ENCODE measurements at regions not wholly inside any gene's neighbourhood (a gene's known extent, or its start where the extent isn't known, plus 50 kb on each side); places are given as distances from the start of the nearest gene placed in this dataset.
A peak's percentile ranks its signal among the peaks of the same experiment; 100 is the strongest.
"Not testable (repeated sequence)": the region's sequence is repeated elsewhere in the genome, so short reads cannot be mapped to it uniquely, and the experiment has no call there.

GRCh38 chr5:158516521-158516920 is 583.2 kb downstream of the EBF1 start:
- no peak for DNase-seq (ENCODE audit: low read depth)

GRCh38 chr5:158514986-158515359 is 584.7 kb downstream of the EBF1 start:
- no peak for DNase-seq (ENCODE audit: low read depth)

GRCh38 chr5:158514319-158514985 is 585.3 kb downstream of the EBF1 start:
- peak; percentile 78 for DNase-seq (ENCODE audit: low read depth)

- DNase-seq (ENCODE audit: low read depth) = no peak
Measured at GRCh38 chr5:158513490-158514318, 586.0 kb downstream of the EBF1 start.

- no peak for DNase-seq (ENCODE audit: low read depth)
Measured at GRCh38 chr5:158511454-158511853, 588.3 kb downstream of the EBF1 start.

- no peak for DNase-seq (ENCODE audit: low read depth)
Measured at GRCh38 chr5:158510479-158510878, 589.2 kb downstream of the EBF1 start.

GRCh38 chr5:158506648-158507047 is 593.1 kb downstream of the EBF1 start:
- no peak for DNase-seq (ENCODE audit: low read depth)

GRCh38 chr5:158502686-158503085 is 597.0 kb downstream of the EBF1 start:
- no peak for DNase-seq (ENCODE audit: low read depth)

- no peak for DNase-seq (ENCODE audit: low read depth)
Measured at GRCh38 chr5:158499892-158500418, 599.8 kb downstream of the EBF1 start.

GRCh38 chr5:158499075-158499891 is 600.4 kb downstream of the EBF1 start:
- DNase-seq (ENCODE audit: low read depth) = no peak

- DNase-seq (ENCODE audit: low read depth) = no peak
Measured at GRCh38 chr5:158496624-158497023, 603.1 kb downstream of the EBF1 start.

- no peak for DNase-seq (ENCODE audit: low read depth)
Measured at GRCh38 chr5:158494541-158494940, 605.2 kb downstream of the EBF1 start.

- DNase-seq (ENCODE audit: low read depth) = not testable (repeated sequence)
Measured at GRCh38 chr5:158494044-158494443, 605.7 kb downstream of the EBF1 start.

- peak; percentile 7 for DNase-seq (ENCODE audit: low read depth)
Measured at GRCh38 chr5:158492841-158493242, 606.9 kb downstream of the EBF1 start.

- DNase-seq (ENCODE audit: low read depth) = no peak
Measured at GRCh38 chr5:158492136-158492535, 607.6 kb downstream of the EBF1 start.

GRCh38 chr5:158487664-158488063 is 612.1 kb downstream of the EBF1 start:
- no peak for DNase-seq (ENCODE audit: low read depth)

- no peak for DNase-seq (ENCODE audit: low read depth)
Measured at GRCh38 chr5:158487156-158487555, 612.6 kb downstream of the EBF1 start.

GRCh38 chr5:158486566-158486965 is 613.1 kb downstream of the EBF1 start:
- DNase-seq (ENCODE audit: low read depth) = no peak

GRCh38 chr5:158485604-158486081 is 614.1 kb downstream of the EBF1 start:
- DNase-seq (ENCODE audit: low read depth) = no peak

- DNase-seq (ENCODE audit: low read depth) = no peak
Measured at GRCh38 chr5:158485047-158485446, 614.7 kb downstream of the EBF1 start.

GRCh38 chr5:158484150-158484549 is 615.6 kb downstream of the EBF1 start:
- no peak for DNase-seq (ENCODE audit: low read depth)

GRCh38 chr5:158483281-158483860 is 616.3 kb downstream of the EBF1 start:
- DNase-seq (ENCODE audit: low read depth) = no peak
